ENCODE measurements at regions not wholly inside any gene's neighbourhood (a gene's known extent, or its start where the extent isn't known, plus 50 kb on each side); places are given as distances from the start of the nearest gene placed in this dataset.
A peak's percentile ranks its signal among the peaks of the same experiment; 100 is the strongest.

DNA sequence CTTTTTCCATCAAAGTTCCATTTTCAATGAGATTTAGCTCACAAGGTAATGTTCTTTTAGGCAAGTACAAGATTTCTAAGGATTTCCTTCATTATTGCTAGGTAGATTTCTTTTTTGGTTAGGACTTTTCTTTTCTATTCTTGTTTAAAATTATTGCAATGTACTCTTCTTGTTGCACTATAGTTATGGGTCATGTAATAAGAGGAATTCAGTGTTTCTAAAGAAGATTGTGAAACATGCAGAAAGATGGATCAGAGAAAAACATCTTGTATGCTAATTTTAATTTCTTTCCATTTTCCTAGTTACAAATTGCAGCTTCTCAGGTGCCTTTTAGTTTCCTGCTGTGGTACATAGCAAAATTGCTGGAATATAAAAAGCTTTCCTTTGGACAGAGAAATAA is 56.1 kb downstream of the BTG1 start:
- intact Hi-C loops (cut with DNase I): loop anchor here in 1 of 4 donors (10.0 kb wide), 1 partner anchor 45 kb away; no protein-coding TSS in a partner anchor
- DNase-seq: no peak
- no peaks in the 10 kb centered on the region for H3K27me3 ChIP-seq (ENCODE audit: control insufficient read depth, insufficient read depth)
- H3K4me3 ChIP-seq (ENCODE audit: low read length): no peak overlapping the region
- H3K9me3 ChIP-seq (ENCODE audit: control insufficient read depth, low read length): no peaks in the 10 kb centered on the region
- ATAC-seq: no peak
- peaks cover 3% of the 10 kb centered on the region for H3K4me1 ChIP-seq (ENCODE audit: control insufficient read depth, insufficient read depth, low read length)
- H3K27ac ChIP-seq (ENCODE audit: low read length): no peak overlapping the region

DNA sequence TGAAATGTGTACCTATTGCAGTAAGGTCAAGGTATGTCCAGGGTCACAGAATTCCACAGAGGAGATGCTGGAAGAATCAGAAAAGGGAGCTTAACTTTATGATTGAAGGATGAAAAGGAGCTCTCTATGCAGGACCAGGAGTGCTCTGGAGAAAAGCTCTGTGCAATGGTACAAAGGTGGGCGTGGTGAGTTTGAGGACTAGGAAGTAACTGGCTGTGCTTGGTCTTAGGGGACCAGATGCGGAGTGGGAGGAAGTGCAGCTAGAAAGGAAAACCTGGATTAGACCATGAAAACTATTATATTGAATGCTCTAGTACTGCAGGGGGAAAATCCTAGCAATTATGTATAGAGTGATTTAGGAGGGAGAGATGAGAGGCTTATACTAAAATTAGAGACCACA is 56.8 kb downstream of the BTG1 start:
- Histone ChIP-seq H3K4me1 (ENCODE audit: control insufficient read depth, insufficient read depth, low read length) (peaks cover 3% of the 10 kb centered on the region), H3K4me3 (ENCODE audit: low read length) (no peak overlapping the region), H3K27ac (ENCODE audit: low read length) (no peak overlapping the region), H3K27me3 (ENCODE audit: control insufficient read depth, insufficient read depth) (no peaks in the 10 kb centered on the region), H3K9me3 (ENCODE audit: control insufficient read depth, low read length) (no peaks in the 10 kb centered on the region)
- WGBS: 59% methylated on average over 2 of the region's 2 CpGs
- peak in 1 of 2 donors; percentile 69 for ATAC-seq
- DNase-seq: no peak
- intact Hi-C loops (cut with DNase I): loop anchor here in 1 of 4 donors (10.0 kb wide), 1 partner anchor 46 kb away; no protein-coding TSS in a partner anchor

DNA sequence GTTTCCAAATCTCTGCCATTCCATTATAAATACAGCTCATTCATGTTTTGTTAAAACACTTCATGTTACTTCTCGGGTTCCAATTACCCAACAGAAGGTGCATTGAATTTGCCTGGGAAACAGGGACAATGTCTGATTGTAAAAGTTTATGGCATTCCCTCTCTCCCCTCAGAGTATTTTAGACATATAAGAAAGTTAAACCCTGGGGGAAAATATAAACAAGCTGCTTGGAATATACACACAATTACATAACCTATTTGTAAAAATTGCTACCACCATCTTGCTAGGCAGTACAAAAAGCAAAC is 60.0 kb downstream of the BTG1 start:
- no peaks in the 10 kb centered on the region for H3K4me1 ChIP-seq (ENCODE audit: control insufficient read depth, insufficient read depth, low read length)
- H3K27ac ChIP-seq (ENCODE audit: low read length): no peak overlapping the region
- intact Hi-C loops (cut with DNase I): loop anchor here in 1 of 4 donors (10.0 kb wide), 1 partner anchor 49 kb away; no protein-coding TSS in a partner anchor
- no peaks in the 10 kb centered on the region for H3K9me3 ChIP-seq (ENCODE audit: control insufficient read depth, low read length)
- no peak for DNase-seq
- no peak overlapping the region for H3K4me3 ChIP-seq (ENCODE audit: low read length)
- ATAC-seq: no peak
- 93% methylated on average over 1 of the region's 1 CpG for WGBS
- H3K27me3 ChIP-seq (ENCODE audit: control insufficient read depth, insufficient read depth): no peaks in the 10 kb centered on the region

DNA sequence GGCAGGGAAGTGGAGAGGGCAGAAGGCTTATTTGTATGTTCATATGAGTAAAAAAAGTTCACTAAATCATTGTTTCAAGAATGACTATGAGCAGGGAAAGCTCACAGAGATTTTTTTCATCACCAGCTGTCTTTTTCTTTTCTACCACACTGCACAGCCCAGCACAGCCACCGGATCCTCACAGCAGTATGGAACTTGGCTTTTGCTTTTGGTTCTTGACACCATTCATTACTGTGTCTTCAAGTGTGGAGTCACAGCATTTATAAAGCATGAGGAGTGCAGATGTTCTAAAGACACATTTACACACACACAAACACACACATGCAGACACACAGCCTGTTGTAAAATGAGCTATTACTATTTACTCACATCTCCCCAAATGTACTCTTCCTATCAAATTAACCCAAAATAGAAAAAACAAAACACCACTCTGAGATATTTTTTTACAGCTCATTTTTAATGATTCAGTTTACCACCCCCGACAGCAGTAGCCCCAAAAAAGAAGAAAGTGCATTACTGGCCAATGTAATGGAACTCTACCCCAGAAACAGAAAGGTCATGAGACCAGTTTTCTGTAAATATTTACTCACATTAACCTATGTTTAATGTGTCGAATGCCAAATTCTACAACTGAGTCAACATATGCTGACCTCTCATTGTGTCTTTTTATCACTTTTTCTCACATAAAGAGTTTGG is 60.5 kb downstream of the BTG1 start:
- ATAC-seq (no peak), DNase-seq (no peak)
- Histone ChIP-seq H3K9me3 (ENCODE audit: control insufficient read depth, low read length) (no peaks in the 10 kb centered on the region), H3K27me3 (ENCODE audit: control insufficient read depth, insufficient read depth) (no peaks in the 10 kb centered on the region), H3K27ac (ENCODE audit: low read length) (no peak overlapping the region), H3K4me3 (ENCODE audit: low read length) (no peak overlapping the region), H3K4me1 (ENCODE audit: control insufficient read depth, insufficient read depth, low read length) (no peaks in the 10 kb centered on the region)
- WGBS: 79% methylated on average over 3 of the region's 3 CpGs
- intact Hi-C loops (cut with DNase I): loop anchor here in 1 of 4 donors (10.0 kb wide), 1 partner anchor 50 kb away; no protein-coding TSS in a partner anchor

DNA sequence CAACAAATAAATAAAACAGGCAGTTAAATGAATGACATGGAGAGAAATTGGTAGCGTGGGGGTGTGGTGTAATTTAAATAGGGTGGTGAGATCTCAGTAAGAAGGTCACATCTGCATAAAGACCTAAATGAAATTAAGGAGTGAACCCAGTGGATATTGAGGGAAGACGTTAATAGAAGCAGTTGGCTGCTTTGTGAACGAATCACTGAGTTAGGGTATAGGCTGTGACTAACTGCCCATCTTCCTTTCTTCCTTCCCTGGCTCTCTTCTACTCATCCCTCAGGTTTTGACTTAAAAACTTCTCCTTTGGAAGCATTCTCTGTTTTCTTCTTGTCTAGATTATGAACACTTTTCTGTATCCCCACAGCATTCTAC is 64.7 kb downstream of the BTG1 start:
- 89% methylated on average over 3 of the region's 3 CpGs for WGBS
- no peaks in the 10 kb centered on the region for H3K27me3 ChIP-seq (ENCODE audit: control insufficient read depth, insufficient read depth)
- intact Hi-C loops (cut with DNase I): loop anchor here in 1 of 4 donors (10.0 kb wide), 1 partner anchor 54 kb away; no protein-coding TSS in a partner anchor
- no peak overlapping the region for H3K4me3 ChIP-seq (ENCODE audit: low read length)
- no peak overlapping the region for H3K27ac ChIP-seq (ENCODE audit: low read length)
- H3K4me1 ChIP-seq (ENCODE audit: control insufficient read depth, insufficient read depth, low read length): peaks cover 2% of the 10 kb centered on the region
- ATAC-seq: no peak
- H3K9me3 ChIP-seq (ENCODE audit: control insufficient read depth, low read length): no peaks in the 10 kb centered on the region
- DNase-seq: no peak

DNA sequence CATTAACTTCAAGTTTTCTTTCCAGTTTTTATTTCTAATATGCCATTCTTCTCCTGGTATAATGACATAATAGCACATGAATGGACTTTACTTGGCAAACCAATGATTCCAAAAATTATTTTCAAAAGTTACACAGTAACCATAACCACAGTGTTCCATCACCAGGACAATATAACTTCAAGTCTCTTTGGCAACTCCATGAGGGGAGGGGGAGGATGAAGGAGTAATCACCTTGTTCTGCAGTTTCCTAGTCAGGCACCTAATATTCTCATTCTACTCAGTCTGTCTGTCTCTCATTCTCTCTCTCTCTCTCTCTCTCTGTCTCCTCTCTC is 66.6 kb downstream of the BTG1 start:
- Histone ChIP-seq H3K9me3 (ENCODE audit: control insufficient read depth, low read length) (no peaks in the 10 kb centered on the region), H3K4me1 (ENCODE audit: control insufficient read depth, insufficient read depth, low read length) (peaks cover 5% of the 10 kb centered on the region), H3K27ac (ENCODE audit: low read length) (no peak overlapping the region), H3K4me3 (ENCODE audit: low read length) (no peak overlapping the region), H3K27me3 (ENCODE audit: control insufficient read depth, insufficient read depth) (no peaks in the 10 kb centered on the region)
- intact Hi-C loops (cut with DNase I): loop anchor here in 1 of 4 donors (5.0 kb wide), 1 partner anchor 53 kb away; no protein-coding TSS in a partner anchor
- ATAC-seq: no peak
- DNase-seq: no peak

DNA sequence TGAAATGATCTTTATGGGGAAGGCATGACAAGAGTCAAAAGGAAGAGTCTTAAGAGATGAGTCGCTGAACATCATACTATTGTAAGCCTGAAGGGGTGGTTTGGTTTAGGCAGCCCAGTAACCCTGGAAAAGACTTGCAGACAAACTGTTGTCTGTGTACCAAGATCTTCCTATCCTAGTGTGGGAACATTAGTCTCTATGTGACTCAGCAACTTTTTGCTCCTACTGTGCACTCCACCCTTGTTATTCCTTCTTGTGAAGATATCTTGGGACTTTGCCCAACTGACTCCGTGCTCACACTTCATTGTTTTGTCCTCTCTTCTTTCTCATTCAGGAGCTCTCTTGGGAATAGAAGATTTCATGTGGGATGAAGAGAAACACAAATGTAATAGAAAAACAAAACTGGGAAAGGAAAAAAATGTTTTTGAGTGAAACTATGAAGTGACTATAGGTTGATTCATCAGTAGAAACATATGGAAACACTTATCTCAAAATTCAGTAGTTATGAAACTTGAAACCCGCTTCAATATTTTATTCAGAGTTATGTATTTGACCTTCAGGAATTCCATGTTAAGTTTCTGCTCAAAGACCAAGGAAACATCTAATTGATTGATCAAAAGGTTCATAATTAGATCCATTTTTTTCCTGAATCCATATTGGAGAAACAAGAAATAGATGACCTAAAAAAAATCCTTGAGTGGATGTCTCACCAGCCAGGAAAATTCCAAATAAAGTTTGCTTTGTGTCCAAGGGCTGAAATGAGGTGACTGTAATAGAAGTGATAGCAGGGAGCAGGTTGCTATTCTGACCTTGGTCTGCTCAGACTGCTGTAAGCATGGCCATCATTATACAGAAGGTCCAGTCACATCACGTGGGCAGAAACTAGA is 67.2 kb downstream of the BTG1 start:
- no peak overlapping the region for H3K27ac ChIP-seq (ENCODE audit: low read length)
- intact Hi-C loops (cut with DNase I): loop anchor here in 1 of 4 donors (5.0 kb wide), 1 partner anchor 54 kb away; no protein-coding TSS in a partner anchor
- H3K27me3 ChIP-seq (ENCODE audit: control insufficient read depth, insufficient read depth): no peaks in the 10 kb centered on the region
- H3K4me1 ChIP-seq (ENCODE audit: control insufficient read depth, insufficient read depth, low read length): peaks cover 5% of the 10 kb centered on the region
- H3K9me3 ChIP-seq (ENCODE audit: control insufficient read depth, low read length): no peaks in the 10 kb centered on the region
- DNase-seq (no peak), ATAC-seq (peak; percentile 64 to 88)
- WGBS: 67% methylated on average over 4 of the region's 4 CpGs
- no peak overlapping the region for H3K4me3 ChIP-seq (ENCODE audit: low read length)

DNA sequence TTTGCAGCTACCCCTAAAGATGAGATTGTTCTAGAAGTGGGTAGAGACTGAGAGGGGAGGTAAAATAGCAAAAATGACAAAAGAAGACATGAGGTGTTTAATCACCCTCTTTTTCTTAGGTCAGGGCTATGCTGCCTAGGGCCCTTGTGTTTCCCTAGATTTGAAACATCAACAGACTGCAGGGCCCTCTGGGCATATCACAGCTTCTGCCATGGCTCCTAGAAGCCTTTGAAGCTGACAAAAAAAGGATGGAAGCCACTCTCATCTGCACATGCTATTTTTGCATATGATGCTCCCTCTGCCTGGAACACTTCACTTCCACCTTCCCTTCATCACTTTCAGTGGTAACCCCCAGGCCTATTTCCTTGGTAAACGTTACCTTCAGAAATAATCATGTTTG is 68.1 kb downstream of the BTG1 start:
- no peak overlapping the region for H3K27ac ChIP-seq (ENCODE audit: low read length)
- peaks cover 5% of the 10 kb centered on the region for H3K4me1 ChIP-seq (ENCODE audit: control insufficient read depth, insufficient read depth, low read length)
- DNase-seq: no peak
- 52% methylated on average over 1 of the region's 1 CpG for WGBS
- intact Hi-C loops (cut with DNase I): loop anchor here in 1 of 4 donors (5.0 kb wide), 1 partner anchor 55 kb away; no protein-coding TSS in a partner anchor
- H3K9me3 ChIP-seq (ENCODE audit: control insufficient read depth, low read length): no peaks in the 10 kb centered on the region
- H3K27me3 ChIP-seq (ENCODE audit: control insufficient read depth, insufficient read depth): no peaks in the 10 kb centered on the region
- no peak overlapping the region for H3K4me3 ChIP-seq (ENCODE audit: low read length)
- no peak for ATAC-seq

DNA sequence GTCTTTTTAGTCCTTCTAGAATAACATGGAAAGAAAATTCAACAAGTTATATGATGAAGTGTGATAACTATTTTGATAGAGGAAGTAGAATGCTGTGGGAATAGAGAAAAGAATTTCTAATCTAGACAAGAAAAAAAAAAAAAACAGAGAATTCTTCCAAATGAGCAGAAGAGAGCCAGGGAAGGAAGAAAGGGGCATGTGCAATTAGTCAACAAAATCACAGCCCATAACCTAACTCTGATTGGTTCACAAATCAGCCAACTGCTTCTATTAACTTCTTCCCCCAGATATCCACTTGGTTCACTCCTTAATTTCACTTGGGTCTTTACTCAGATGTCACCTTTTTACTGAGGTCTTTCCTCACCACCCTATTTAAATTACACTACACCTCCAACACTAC is 69.5 kb downstream of the BTG1 start:
- H3K27ac ChIP-seq (ENCODE audit: low read length): no peak overlapping the region
- DNase-seq (no peak), ATAC-seq (no peak)
- peaks cover 5% of the 10 kb centered on the region for H3K4me1 ChIP-seq (ENCODE audit: control insufficient read depth, insufficient read depth, low read length)
- intact Hi-C loops (cut with DNase I): loop anchor here in 1 of 4 donors (5.0 kb wide), 1 partner anchor 56 kb away; no protein-coding TSS in a partner anchor
- H3K27me3 ChIP-seq (ENCODE audit: control insufficient read depth, insufficient read depth): no peaks in the 10 kb centered on the region
- H3K9me3 ChIP-seq (ENCODE audit: control insufficient read depth, low read length): no peaks in the 10 kb centered on the region
- H3K4me3 ChIP-seq (ENCODE audit: low read length): no peak overlapping the region

DNA sequence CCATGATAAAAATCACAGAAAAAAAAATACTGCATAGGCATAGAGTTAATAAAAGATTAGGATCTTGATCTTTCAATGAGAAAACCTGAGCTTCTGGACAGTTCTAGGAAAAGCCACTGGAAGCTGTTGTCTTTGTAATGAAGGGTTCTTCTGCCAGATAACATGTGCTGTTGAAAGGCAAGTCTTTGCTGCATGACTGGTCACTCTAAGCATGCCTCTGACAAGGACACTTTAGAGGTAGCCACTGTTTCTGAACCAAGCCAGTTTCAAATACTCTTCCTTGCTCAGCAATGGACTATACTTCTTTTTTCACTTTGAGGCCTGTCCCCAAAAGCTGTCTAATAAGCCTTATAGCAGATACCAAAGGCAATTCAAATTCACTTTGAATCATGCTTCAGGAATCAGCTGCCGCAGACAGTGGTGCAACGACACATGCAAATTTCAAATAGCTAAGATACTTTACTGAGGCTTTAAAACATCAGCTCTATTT is 70.2 kb downstream of the BTG1 start:
- DNase-seq: no peak
- no peaks in the 10 kb centered on the region for H3K9me3 ChIP-seq (ENCODE audit: control insufficient read depth, low read length)
- peak overlapping the region; percentile 64 for H3K27ac ChIP-seq (ENCODE audit: low read length)
- H3K4me1 ChIP-seq (ENCODE audit: control insufficient read depth, insufficient read depth, low read length): peaks cover 5% of the 10 kb centered on the region
- ATAC-seq: peak; percentile 39 to 45
- H3K27me3 ChIP-seq (ENCODE audit: control insufficient read depth, insufficient read depth): no peaks in the 10 kb centered on the region
- intact Hi-C loops (cut with DNase I): loop anchor here in 1 of 4 donors (5.0 kb wide), 1 partner anchor 57 kb away; no protein-coding TSS in a partner anchor
- WGBS: 60% methylated on average over 2 of the region's 2 CpGs
- H3K4me3 ChIP-seq (ENCODE audit: low read length): no peak overlapping the region

DNA sequence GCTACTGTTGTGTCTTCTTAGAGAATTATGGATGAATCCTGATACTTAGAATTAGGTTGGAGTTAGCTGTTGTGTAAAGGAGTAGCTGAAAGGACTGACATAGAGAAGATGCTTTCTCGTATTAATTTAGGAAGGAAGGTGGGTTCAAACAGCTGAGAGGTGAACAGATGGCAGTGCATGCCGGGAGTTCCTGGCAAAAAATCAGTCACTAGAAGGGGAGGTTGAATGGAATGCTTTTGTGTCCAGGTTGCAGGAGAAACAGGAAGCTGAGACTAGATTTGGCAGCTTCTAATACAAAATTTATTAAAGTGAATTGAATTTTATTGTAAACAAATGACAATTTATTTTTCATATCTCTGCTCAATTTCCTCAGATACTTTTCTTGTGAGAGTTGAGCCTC is 70.8 kb downstream of the BTG1 start:
- ATAC-seq: no peak
- DNase-seq: no peak
- Histone ChIP-seq H3K4me3 (ENCODE audit: low read length) (no peak overlapping the region), H3K9me3 (ENCODE audit: control insufficient read depth, low read length) (no peaks in the 10 kb centered on the region), H3K27me3 (ENCODE audit: control insufficient read depth, insufficient read depth) (no peaks in the 10 kb centered on the region), H3K4me1 (ENCODE audit: control insufficient read depth, insufficient read depth, low read length) (peaks cover 5% of the 10 kb centered on the region), H3K27ac (ENCODE audit: low read length) (no peak overlapping the region)
- intact Hi-C loops (cut with DNase I): loop anchor here in 1 of 4 donors (5.0 kb wide), 1 partner anchor 57 kb away; no protein-coding TSS in a partner anchor
- 56% methylated on average over 2 of the region's 2 CpGs for WGBS
